ENCODE measurements at regions not wholly inside any gene's neighbourhood (a gene's known extent, or its start where the extent isn't known, plus 50 kb on each side); places are given as distances from the start of the nearest gene placed in this dataset.

GRCh38 chr4:163773940-163774339 lies 279.4 kb downstream of the TMA16 start:
- peaks cover 0 to 3% (median 0%) of the 10 kb centered on the region in 4 donors for H3K27me3 ChIP-seq (ENCODE audit: control insufficient read depth in 4 of 4, insufficient read depth in 4 of 4, low read length in 3 of 4)
- H3K4me3 ChIP-seq (ENCODE audit: low read depth in 1 of 3, low read length in 3 of 3) = no peak overlapping the region
- DNase-seq (ENCODE audit: low spot score) = no peak
- no peaks in the 10 kb centered on the region for H3K9me3 ChIP-seq (ENCODE audit: control insufficient read depth in 4 of 4, low read length in 3 of 4)
- H3K4me1 ChIP-seq (ENCODE audit: control insufficient read depth in 4 of 4, insufficient read depth in 4 of 4, low read length in 3 of 4) = no peaks in the 10 kb centered on the region
- no peak overlapping the region for H3K9ac ChIP-seq (ENCODE audit: low read depth in 1 of 2, low read length in 2 of 2)
- no peak overlapping the region for H3K27ac ChIP-seq (ENCODE audit: low read depth in 1 of 2, low read length in 2 of 2)
- no peak for TF ChIP-seq JUND (IDR thresholded peaks at IDR 0.05)
- TF ChIP-seq ATF3 (IDR thresholded peaks at IDR 0.05) = no peak
- TF ChIP-seq FOXA2 (IDR thresholded peaks at IDR 0.05) = no peak
- no peak for TF ChIP-seq CTCF (IDR thresholded peaks at IDR 0.05; ENCODE audit: low read depth, low read length, missing input control)
- TF ChIP-seq REST (IDR thresholded peaks at IDR 0.05) = no peak
- no peak for TF ChIP-seq SP1 (IDR thresholded peaks at IDR 0.05)
- no peak for TF ChIP-seq ZBTB33 (IDR thresholded peaks at IDR 0.05)
- TF ChIP-seq YY1 (IDR thresholded peaks at IDR 0.05) = no peak
- no peak for TF ChIP-seq HNF4A (conservative IDR thresholded peaks at IDR 0.05)
- H3K36me3 ChIP-seq (ENCODE audit: control insufficient read depth in 4 of 4, insufficient read depth in 3 of 4, low read depth in 1 of 4, low read length in 3 of 4) = no peaks in the 10 kb centered on the region

- H3K36me3 ChIP-seq (ENCODE audit: control insufficient read depth in 4 of 4, insufficient read depth in 3 of 4, low read depth in 1 of 4, low read length in 3 of 4) = no peaks in the 10 kb centered on the region
- H3K9me3 ChIP-seq (ENCODE audit: control insufficient read depth in 4 of 4, low read length in 3 of 4) = no peaks in the 10 kb centered on the region
- no peak overlapping the region for H3K9ac ChIP-seq (ENCODE audit: low read depth in 1 of 2, low read length in 2 of 2)
- no peak for DNase-seq (ENCODE audit: low spot score)
- H3K4me1 ChIP-seq (ENCODE audit: control insufficient read depth in 4 of 4, insufficient read depth in 4 of 4, low read length in 3 of 4) = no peaks in the 10 kb centered on the region
- H3K27me3 ChIP-seq (ENCODE audit: control insufficient read depth in 4 of 4, insufficient read depth in 4 of 4, low read length in 3 of 4) = peaks cover 0 to 3% (median 0%) of the 10 kb centered on the region in 4 donors
- no peak overlapping the region for H3K27ac ChIP-seq (ENCODE audit: low read depth in 1 of 2, low read length in 2 of 2)
- H3K4me3 ChIP-seq (ENCODE audit: low read depth in 1 of 3, low read length in 3 of 3) = no peak overlapping the region
- WGBS = 55% methylated on average over 1 of the region's 1 CpG
- TF ChIP-seq GABPA (IDR thresholded peaks at IDR 0.05 in 1 of 2, conservative IDR thresholded peaks at IDR 0.05 in 1 of 2) (no peak), HNF4G (IDR thresholded peaks at IDR 0.05) (no peak), REST (IDR thresholded peaks at IDR 0.05) (no peak), FOXA1 (IDR thresholded peaks at IDR 0.05) (no peak), EGR1 (IDR thresholded peaks at IDR 0.05; ENCODE audit: low read depth in 2 of 2) (no peak), ATF3 (IDR thresholded peaks at IDR 0.05) (no peak), SP1 (IDR thresholded peaks at IDR 0.05) (no peak), JUND (IDR thresholded peaks at IDR 0.05) (no peak), RAD21 (IDR thresholded peaks at IDR 0.05) (no peak), MAX (IDR thresholded peaks at IDR 0.05) (no peak), ZBTB33 (IDR thresholded peaks at IDR 0.05) (no peak), NR2F2 (IDR thresholded peaks at IDR 0.05) (no peak)
Measured at GRCh38 chr4:163776957-163777356, 282.5 kb downstream of the TMA16 start.

Data from liver (tissue), 8 donors.